HUES64 (cell line): ENCODE measurements at regions not wholly inside any gene's neighbourhood (a gene's known extent, or its start where the extent isn't known, plus 50 kb on each side); places are given as distances from the start of the nearest gene placed in this dataset.

Source experiments
- H3K27ac ChIP-seq: 2 replicates; pipeline ENCODE4 v1.7.0; 2013; ENCODE audit warnings: low read depth, low read length, inconsistent platforms
- H3K27me3 ChIP-seq: 2 replicates; pipeline ENCODE4 v1.6.1; 2013; ENCODE audit warnings: mild to moderate bottlenecking, low read length; ENCODE audit not compliant: insufficient read depth
- H3K36me3 ChIP-seq: 2 replicates; pipeline ENCODE4 v1.6.1; 2013; ENCODE audit warnings: mild to moderate bottlenecking, low read length; ENCODE audit not compliant: insufficient read depth
- H3K4me1 ChIP-seq: 2 replicates; pipeline ENCODE4 v1.6.1; 2013; ENCODE audit warnings: mild to moderate bottlenecking, low read length, moderate library complexity; ENCODE audit not compliant: insufficient read depth
- H3K4me3 ChIP-seq: 2 replicates; pipeline ENCODE4 v1.5.1; 2013; ENCODE audit warnings: mild to moderate bottlenecking, low read length, moderate library complexity
- H3K9ac ChIP-seq: 2 replicates; pipeline ENCODE4 v1.6.1; 2013; ENCODE audit warnings: mild to moderate bottlenecking, low read depth, low read length
- H3K9me3 ChIP-seq: 2 replicates; pipeline ENCODE4 v1.6.1; 2013; ENCODE audit warnings: low read depth, low read length; ENCODE audit not compliant: insufficient read depth
- WGBS: fragments of 150-250, 120-280 bp; methylation state at CpG from one replicate; pipeline ENCODE4 v1.1.7; 2013; ENCODE audit warnings: missing lambda C conversion rate; 5-methylcytosine and 5-hydroxymethylcytosine counted together

DNA sequence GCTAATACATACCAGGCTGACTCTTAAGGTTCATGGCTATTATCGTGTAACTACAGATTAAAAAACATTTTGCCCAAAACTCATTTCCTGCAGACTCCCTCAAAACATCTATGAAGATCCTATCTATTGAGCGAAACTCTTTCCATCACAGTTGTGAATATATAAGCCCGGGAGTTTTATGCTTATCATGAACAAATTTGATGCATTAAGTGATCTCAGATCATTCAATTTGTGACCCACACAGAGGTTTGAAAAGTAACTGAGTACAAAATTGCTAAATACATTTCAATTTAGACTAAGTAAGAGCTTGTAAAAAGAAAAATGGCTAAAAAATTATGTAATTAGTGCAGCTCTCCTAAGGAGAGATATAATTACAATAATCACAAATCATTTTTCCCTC is 1228.8 kb upstream of the TENM4 start:
- Histone ChIP-seq H3K36me3 (no peaks in the 10 kb centered on the region), H3K9me3 (no peaks in the 10 kb centered on the region), H3K9ac (no peak overlapping the region), H3K4me3 (no peak overlapping the region), H3K27ac (no peak overlapping the region), H3K4me1 (peaks cover 6% of the 10 kb centered on the region; the same call in 1 of the 2 replicates), H3K27me3 (no peaks in the 10 kb centered on the region)
- 98% methylated on average over 3 of the region's 3 CpGs for WGBS

DNA sequence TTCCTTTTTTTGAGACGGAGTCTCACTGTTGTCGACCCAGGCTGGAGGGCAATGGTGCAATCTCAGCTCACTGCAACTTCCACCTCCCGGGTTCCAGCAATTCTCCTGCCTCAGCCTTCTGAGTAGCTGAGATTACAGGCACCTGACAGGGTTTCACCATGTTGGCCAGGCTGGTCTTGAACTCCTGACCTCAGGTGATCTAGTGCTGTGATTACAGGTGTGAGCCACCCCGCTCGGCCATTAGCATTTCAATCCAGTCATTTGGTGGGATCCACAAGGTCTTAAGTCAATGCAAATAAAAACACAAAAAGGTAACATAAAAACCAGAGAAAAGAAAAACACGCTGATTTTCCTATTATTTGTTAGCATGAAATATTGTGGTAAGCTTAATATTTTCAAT is 1227.2 kb upstream of the TENM4 start:
- no peaks in the 10 kb centered on the region for H3K36me3 ChIP-seq
- WGBS, result 89% methylated on average over 5 of the region's 6 CpGs
- H3K9me3 ChIP-seq, result no peaks in the 10 kb centered on the region
- peaks cover 6% of the 10 kb centered on the region; the same call in 1 of the 2 replicates for H3K4me1 ChIP-seq
- H3K27ac ChIP-seq, result no peak overlapping the region
- no peak overlapping the region for H3K4me3 ChIP-seq
- no peaks in the 10 kb centered on the region for H3K27me3 ChIP-seq
- H3K9ac ChIP-seq, result no peak overlapping the region

DNA sequence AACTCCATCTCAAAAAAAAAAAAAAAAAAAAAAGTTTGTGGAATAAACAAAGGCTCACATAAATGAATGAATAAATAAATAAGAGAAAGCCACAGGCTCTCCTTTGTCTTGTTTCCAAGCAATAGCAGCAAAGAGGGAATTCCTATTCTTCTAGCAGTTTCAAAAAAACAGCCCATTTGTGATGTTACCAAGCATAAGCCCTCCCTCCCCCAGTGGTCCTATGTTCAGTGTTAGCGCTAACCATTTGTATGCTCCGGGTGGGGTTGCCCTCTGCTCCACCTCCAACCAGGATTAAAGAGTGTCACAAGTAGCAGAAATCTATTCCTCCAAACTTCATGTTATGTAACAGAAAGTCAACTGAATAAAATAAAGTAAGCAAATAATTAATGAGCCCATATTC is 1215.0 kb upstream of the TENM4 start:
- Histone ChIP-seq H3K4me1 (peaks cover 7% of the 10 kb centered on the region; the same call in 1 of the 2 replicates), H3K36me3 (no peaks in the 10 kb centered on the region), H3K4me3 (no peak overlapping the region), H3K27ac (no peak overlapping the region), H3K27me3 (no peaks in the 10 kb centered on the region), H3K9me3 (no peaks in the 10 kb centered on the region), H3K9ac (no peak overlapping the region)
- 91% methylated on average over 2 of the region's 2 CpGs for WGBS

DNA sequence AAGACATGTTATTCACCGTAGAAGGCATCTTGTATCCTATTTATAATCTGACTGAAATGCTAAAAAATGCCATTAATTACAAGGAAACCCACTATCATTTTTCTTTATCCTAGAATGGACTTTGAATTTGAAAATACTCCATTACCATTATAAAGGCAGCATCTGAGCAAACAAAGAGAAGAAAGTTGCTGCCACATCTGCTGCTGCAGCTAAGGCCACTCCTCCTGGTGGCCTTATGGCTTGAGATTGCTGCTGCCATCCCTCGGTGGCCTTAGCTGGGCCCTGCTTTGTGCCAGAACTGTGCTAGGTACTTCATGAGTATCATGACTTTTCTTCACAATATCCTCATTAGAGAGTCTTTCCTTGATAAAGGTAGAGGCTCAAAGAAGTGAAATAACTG is 1210.1 kb upstream of the TENM4 start:
- no peak overlapping the region for H3K4me3 ChIP-seq
- no peak overlapping the region for H3K9ac ChIP-seq
- no peaks in the 10 kb centered on the region for H3K27me3 ChIP-seq
- no peaks in the 10 kb centered on the region for H3K9me3 ChIP-seq
- H3K4me1 ChIP-seq, result peaks cover 15% of the 10 kb centered on the region; the same call in 1 of the 2 replicates
- H3K36me3 ChIP-seq, result no peaks in the 10 kb centered on the region
- H3K27ac ChIP-seq, result no peak overlapping the region
- 73% methylated on average over 2 of the region's 2 CpGs for WGBS

DNA sequence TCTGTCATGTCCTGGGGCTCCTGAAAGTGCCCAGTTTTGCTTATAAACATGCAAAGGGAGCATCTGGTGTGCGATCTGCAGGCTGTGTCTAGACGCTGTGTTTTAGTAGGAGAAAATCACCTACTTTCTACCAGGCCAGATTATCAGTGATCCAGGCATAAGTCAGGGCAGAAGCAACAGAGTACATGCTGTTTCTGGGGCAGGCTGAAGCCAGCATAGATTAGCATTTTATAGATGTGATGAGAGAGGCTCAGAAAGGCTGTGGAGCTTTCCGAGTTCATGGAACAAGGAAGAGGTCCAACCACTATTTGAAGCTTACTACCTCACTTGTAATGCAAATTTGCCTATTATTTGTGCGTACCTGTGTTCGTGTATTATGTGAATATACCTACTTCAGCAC is 1208.4 kb upstream of the TENM4 start:
- H3K9me3 ChIP-seq, result no peaks in the 10 kb centered on the region
- H3K27ac ChIP-seq, result no peak overlapping the region
- H3K27me3 ChIP-seq, result no peaks in the 10 kb centered on the region
- H3K9ac ChIP-seq, result no peak overlapping the region
- 93% methylated on average over 3 of the region's 5 CpGs for WGBS
- H3K4me1 ChIP-seq, result peaks cover 15% of the 10 kb centered on the region; the same call in 1 of the 2 replicates
- no peak overlapping the region for H3K4me3 ChIP-seq
- no peaks in the 10 kb centered on the region for H3K36me3 ChIP-seq

DNA sequence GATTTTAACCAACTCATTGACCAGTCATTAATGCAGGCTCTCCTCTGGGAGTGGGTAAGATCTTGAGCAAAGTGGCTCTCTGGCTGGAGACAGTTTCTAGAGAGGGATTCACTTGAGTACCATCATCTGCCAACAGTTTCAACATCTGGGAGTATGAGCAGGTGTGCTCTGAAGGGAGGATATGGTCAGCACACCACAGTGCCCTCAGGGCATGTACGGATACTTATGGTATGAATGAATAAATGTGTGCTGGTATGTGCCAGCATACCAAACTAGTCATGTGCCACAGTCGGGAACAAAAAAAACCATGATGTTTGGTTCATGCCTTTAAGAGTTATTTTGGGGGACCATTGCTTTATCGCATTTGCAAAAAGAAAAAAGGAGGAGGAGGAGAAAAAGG is 1197.5 kb upstream of the TENM4 start:
- H3K27ac ChIP-seq, result no peak overlapping the region
- H3K4me3 ChIP-seq, result no peak overlapping the region
- H3K4me1 ChIP-seq, result 0 out of 2 replicates have a peak, but pooled peaks cover 10% of the 10 kb centered on the region
- H3K36me3 ChIP-seq, result no peaks in the 10 kb centered on the region
- WGBS, result 96% methylated on average over 3 of the region's 3 CpGs
- H3K9me3 ChIP-seq, result no peaks in the 10 kb centered on the region
- H3K27me3 ChIP-seq, result no peaks in the 10 kb centered on the region
- H3K9ac ChIP-seq, result no peak overlapping the region

DNA sequence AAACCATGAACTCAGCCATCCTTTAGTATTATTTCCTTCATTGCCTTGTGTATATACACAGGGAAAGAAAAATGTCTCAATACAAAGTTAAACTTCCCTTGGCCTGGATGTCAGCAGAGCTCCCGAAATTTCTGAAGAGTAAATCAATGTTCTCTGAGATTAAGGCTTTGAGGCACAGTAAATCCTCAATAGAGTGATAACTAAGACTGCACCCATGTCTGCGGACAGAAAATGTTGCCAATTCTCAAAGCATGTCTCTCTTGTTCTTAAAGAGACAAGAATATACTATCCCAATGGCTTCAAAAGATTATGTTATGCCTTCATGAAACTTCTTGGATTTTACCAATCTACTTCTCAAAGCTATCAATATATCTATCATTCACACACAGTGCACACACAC is 1196.7 kb upstream of the TENM4 start:
- Histone ChIP-seq H3K4me3 (no peak overlapping the region), H3K27ac (peak overlapping the region; percentile 55; the same call in 1 of the 2 replicates), H3K36me3 (no peaks in the 10 kb centered on the region), H3K9ac (no peak overlapping the region), H3K9me3 (no peaks in the 10 kb centered on the region), H3K27me3 (no peaks in the 10 kb centered on the region), H3K4me1 (peaks cover 15% of the 10 kb centered on the region; the same call in 1 of the 2 replicates)
- WGBS, result 100% methylated on average over 1 of the region's 2 CpGs

DNA sequence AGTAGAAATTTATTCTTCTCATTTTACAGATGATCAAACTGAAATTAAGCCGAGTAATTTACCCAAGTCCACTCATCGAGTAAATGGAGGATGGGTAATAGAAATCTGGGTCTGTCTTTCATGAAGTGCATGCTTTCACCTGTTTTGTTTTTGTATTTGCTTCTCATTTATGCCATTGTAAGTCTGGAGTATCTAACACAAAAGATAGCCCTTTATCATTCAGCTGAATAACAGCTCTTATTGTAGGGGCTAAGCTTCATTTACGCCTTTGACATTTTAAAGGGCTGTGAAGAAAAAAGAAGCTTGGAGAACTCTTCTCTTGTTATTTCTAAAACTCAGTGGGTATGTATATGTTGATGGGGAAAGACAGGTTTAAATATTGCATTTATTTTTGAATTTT is 1196.2 kb upstream of the TENM4 start:
- Histone ChIP-seq H3K4me1 (peaks cover 17% of the 10 kb centered on the region; the same call in 1 of the 2 replicates), H3K36me3 (no peaks in the 10 kb centered on the region), H3K4me3 (no peak overlapping the region), H3K27me3 (no peaks in the 10 kb centered on the region), H3K9ac (no peak overlapping the region), H3K27ac (peak overlapping the region; percentile 55; the same call in 1 of the 2 replicates), H3K9me3 (no peaks in the 10 kb centered on the region)
- WGBS, result 96% methylated on average over 3 of the region's 3 CpGs

DNA sequence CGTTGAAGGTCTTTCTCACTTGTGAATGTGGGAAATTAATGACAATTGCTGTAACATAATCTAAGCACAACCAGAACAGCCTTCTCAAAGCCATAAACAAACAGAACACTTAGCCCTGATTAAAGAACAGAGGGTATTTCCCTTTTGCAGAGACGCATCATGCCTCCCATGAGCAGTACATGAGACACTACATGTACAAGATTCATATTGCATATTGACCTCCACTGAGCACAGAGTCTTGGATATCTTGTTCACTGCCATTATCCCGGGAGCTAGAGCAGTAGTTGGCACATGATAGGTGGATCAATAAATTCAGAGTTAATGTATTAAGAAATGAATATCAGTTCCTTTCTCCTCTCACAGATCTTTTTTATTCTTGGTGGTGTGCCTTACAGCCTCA is 1194.3 kb upstream of the TENM4 start:
- no peak overlapping the region for H3K9ac ChIP-seq
- H3K36me3 ChIP-seq, result no peaks in the 10 kb centered on the region
- no peaks in the 10 kb centered on the region for H3K9me3 ChIP-seq
- no peaks in the 10 kb centered on the region for H3K27me3 ChIP-seq
- no peak overlapping the region for H3K4me3 ChIP-seq
- H3K4me1 ChIP-seq, result peaks cover 24% of the 10 kb centered on the region
- H3K27ac ChIP-seq, result no peak overlapping the region
- WGBS, result 95% methylated on average over 2 of the region's 3 CpGs

DNA sequence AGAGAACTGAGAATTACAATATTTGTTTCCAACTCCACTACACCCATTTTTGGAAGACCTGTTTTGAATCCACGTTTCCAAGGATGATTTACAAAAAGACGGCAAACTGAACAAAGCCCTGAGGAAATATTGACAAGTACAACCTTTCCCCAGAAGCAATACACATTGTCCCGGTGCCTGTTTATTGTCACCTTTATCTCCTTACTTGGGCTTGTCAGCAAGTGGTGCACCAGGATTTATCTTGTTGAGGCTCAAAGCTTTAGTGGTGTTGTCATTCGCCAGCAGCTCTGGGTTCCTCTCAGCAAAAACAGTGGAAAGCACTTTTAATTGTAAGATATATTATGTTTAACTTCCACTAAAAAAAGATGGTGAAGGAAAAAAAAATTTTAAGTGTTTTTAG is 1191.9 kb upstream of the TENM4 start:
- H3K36me3 ChIP-seq, result no peaks in the 10 kb centered on the region
- H3K9ac ChIP-seq, result no peak overlapping the region
- no peak overlapping the region for H3K4me3 ChIP-seq
- H3K27me3 ChIP-seq, result no peaks in the 10 kb centered on the region
- peaks cover 21% of the 10 kb centered on the region for H3K4me1 ChIP-seq
- H3K27ac ChIP-seq, result peak overlapping the region; percentile 35; the same call in 1 of the 2 replicates
- no peaks in the 10 kb centered on the region for H3K9me3 ChIP-seq
- 84% methylated on average over 3 of the region's 4 CpGs for WGBS

DNA sequence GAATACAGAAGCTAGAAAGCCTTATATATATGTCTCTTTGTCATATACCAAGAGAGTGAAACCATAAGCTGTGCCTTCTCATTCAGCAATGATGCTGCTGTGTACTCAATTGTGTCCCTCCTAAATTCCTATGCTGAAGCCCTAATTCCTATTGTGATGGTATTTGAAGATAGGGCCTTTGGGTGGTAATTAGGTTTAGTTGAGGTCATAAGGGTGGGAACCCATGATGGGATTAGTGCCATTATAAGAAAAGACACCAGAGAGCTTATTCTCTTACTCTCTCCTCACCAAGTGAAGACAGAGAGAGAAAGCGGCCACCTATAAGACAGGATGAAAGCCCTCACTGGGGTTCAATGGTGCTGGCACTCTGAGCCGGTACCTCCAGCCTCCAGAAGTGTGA is 1191.3 kb upstream of the TENM4 start:
- Histone ChIP-seq H3K9me3 (no peaks in the 10 kb centered on the region), H3K4me3 (no peak overlapping the region), H3K9ac (no peak overlapping the region), H3K36me3 (no peaks in the 10 kb centered on the region), H3K27ac (no peak overlapping the region; the same call in 1 of the 2 replicates), H3K4me1 (peaks cover 20% of the 10 kb centered on the region), H3K27me3 (no peaks in the 10 kb centered on the region)
- WGBS, result 88% methylated on average over 2 of the region's 2 CpGs

DNA sequence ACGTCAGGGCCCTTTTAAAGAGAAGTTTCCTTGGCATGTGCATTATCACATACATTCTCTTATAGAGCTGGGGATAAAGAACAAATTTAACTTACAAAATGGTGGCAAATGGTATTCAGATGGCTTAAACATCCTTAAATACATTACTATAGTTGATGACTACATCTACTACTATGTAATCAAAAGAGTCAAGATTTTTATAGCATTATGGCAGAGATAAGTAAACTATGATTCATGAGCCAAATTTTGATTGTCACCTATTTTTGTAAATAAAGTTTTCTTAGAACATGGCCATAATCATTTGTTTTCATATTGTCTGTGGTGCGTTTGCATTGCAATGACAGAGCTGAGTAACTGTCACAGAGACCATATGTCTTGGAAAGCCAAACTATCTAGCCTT is 1188.6 kb upstream of the TENM4 start:
- Histone ChIP-seq H3K9ac (no peak overlapping the region), H3K27me3 (no peaks in the 10 kb centered on the region), H3K36me3 (no peaks in the 10 kb centered on the region), H3K4me1 (peaks cover 14% of the 10 kb centered on the region), H3K4me3 (no peak overlapping the region), H3K27ac (no peak overlapping the region), H3K9me3 (no peaks in the 10 kb centered on the region)
- WGBS, result 97% methylated on average over 2 of the region's 2 CpGs
